ENCODE measurements at regions not wholly inside any gene's neighbourhood (a gene's known extent, or its start where the extent isn't known, plus 50 kb on each side); places are given as distances from the start of the nearest gene placed in this dataset. TPM values are rescaled to one million over a fixed set of nuclear protein-coding genes. Genes with fewer than 3 reads are reported as not detected.

DNA sequence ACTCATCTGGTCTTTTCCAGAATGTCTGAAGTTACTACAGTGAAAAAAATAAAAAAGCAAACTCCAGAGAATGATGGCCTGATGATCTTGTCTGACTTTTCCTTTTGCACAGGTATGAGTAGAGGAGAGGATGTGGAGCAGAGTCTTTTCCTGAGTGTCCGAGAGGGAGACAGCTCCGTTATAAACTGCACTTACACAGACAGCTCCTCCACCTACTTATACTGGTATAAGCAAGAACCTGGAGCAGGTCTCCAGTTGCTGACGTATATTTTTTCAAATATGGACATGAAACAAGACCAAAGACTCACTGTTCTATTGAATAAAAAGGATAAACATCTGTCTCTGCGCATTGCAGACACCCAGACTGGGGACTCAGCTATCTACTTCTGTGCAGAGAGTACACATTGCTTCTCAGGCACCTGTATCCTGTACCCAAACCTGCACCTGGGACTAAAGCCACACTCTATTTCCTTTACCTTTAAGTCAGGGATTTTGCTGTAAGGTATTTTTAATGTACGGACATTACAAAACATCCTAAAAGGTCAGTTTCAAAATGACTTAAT is 75.8 kb upstream of the OR4E1 start:
- no peaks in the 10 kb centered on the region for H3K4me1 ChIP-seq (ENCODE audit: insufficient read depth)
- DNase-seq (ENCODE audit: extremely low spot score), result no peak
- H3K36me3 ChIP-seq (ENCODE audit: insufficient read depth), result no peaks in the 10 kb centered on the region
- no peak overlapping the region for H3K4me3 ChIP-seq (ENCODE audit: low read depth, low read length)
- no peak overlapping the region for H3K27ac ChIP-seq (ENCODE audit: low read depth)
- 77% methylated on average over 5 of the region's 5 CpGs for WGBS

DNA sequence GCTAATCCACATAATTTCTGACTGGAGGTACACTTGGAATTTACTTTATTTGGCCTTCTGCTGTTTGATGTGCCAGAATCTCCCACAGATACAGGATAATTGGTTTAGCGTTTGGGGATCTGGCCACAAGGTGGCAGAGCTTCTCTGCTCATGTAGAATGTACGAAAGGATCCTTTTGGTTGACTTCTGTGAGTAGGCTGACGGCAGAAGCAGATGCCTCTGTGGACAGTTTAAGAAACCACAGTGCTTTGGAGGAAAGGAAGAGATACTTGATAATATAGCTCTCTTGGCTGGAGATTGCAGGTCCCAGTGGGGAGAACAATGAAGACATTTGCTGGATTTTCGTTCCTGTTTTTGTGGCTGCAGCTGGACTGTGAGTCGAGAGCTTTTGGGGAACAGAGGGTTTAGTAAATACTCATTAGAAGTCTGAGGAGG is 75.3 kb upstream of the OR4E1 start:
- H3K4me1 ChIP-seq (ENCODE audit: insufficient read depth), result no peaks in the 10 kb centered on the region
- no peaks in the 10 kb centered on the region for H3K36me3 ChIP-seq (ENCODE audit: insufficient read depth)
- DNase-seq (ENCODE audit: extremely low spot score), result no peak
- WGBS, result 10% methylated on average over 5 of the region's 5 CpGs
- H3K27ac ChIP-seq (ENCODE audit: low read depth), result no peak overlapping the region
- H3K4me3 ChIP-seq (ENCODE audit: low read depth, low read length), result no peak overlapping the region

DNA sequence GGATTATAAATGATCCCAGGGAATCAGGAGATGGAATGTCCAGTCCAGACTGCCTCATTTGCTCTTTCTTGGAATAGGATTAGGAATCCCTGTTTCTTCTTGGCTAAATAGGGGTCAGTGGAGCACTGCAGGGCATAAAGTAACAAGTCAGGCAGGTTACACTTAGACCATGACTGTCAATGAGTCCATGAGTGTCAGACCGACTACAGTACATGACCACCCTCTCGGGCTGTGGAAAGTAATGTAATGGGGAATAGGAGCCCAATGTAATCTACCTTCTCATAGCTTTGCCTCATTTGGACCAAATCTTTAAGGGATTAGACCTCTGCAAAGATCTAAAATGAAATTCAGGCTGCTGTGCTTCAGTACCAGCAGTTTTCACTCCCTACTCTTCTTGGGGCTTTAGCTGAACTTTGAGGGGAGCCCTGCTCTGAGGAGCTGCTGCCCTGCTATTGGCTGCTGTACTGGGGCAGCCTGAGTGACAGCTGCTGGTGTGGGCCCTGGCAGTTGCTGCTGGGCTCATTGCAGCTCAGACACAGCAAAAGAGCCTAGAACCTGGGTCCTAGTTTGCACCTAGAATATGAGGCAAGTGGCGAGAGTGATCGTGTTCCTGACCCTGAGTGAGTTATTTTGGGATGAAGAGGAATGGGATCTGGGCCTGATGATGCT is 62.2 kb upstream of the OR4E1 start:
- 70% methylated on average over 4 of the region's 4 CpGs for WGBS
- Histone ChIP-seq H3K4me3 (ENCODE audit: low read depth, low read length) (no peak overlapping the region), H3K4me1 (ENCODE audit: insufficient read depth) (no peaks in the 10 kb centered on the region), H3K27ac (ENCODE audit: low read depth) (no peak overlapping the region), H3K36me3 (ENCODE audit: insufficient read depth) (no peaks in the 10 kb centered on the region)
- DNase-seq (ENCODE audit: extremely low spot score), result no peak

DNA sequence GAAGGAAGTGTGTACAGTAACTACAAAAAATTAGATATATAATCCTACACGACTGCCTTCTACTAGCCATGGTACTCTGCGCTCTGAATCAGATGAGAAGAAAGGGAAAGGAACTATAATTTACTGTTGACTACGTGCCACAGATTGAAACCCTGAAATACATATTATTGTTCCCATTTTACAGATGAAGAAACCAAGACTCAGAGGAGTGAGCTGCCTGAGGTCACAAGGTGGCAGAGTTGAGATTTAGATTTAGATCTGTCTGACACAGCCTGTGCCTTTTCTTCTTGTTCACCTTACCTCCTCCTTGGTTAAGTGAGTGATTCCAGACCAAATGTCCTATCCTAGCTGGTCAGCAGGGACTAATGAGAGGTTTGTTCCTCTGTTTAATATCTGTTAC is 61.6 kb upstream of the OR4E1 start:
- Histone ChIP-seq H3K27ac (ENCODE audit: low read depth) (no peak overlapping the region), H3K4me1 (ENCODE audit: insufficient read depth) (no peaks in the 10 kb centered on the region), H3K36me3 (ENCODE audit: insufficient read depth) (no peaks in the 10 kb centered on the region), H3K4me3 (ENCODE audit: low read depth, low read length) (no peak overlapping the region)
- DNase-seq (ENCODE audit: extremely low spot score), result no peak
- WGBS, result 75% methylated on average over 3 of the region's 3 CpGs

DNA sequence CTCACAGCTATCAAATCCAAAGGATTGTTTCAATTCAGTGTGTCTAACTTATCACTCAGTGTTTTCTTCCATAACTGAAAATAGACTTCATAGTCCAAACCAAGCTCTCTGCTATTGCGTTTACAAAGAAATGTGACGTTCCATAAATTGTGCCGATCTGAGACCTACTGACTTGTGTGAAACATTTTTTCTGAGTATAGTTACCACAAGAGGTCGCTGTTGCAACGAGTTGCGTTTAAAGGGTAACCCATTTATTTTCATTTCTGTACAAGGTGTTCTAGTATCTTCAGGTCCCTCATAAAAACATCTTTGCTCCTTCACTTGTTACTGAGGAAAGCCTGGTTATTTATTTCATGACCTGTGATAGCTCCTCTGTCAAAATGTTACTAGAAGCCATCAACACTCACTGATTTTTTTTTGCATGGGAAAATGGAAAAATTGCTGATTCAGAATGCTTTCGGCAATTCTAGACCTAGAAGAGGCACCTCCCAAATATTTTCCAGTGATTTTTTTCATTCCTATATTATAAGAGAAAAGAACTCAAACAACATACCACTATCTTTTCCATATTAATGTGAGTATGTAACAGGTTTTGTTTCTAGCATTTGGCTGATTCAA is 60.9 kb upstream of the OR4E1 start:
- WGBS, result 21% methylated on average over 7 of the region's 7 CpGs
- DNase-seq (ENCODE audit: extremely low spot score), result no peak
- H3K4me1 ChIP-seq (ENCODE audit: insufficient read depth), result no peaks in the 10 kb centered on the region
- no peak overlapping the region for H3K27ac ChIP-seq (ENCODE audit: low read depth)
- no peaks in the 10 kb centered on the region for H3K36me3 ChIP-seq (ENCODE audit: insufficient read depth)
- H3K4me3 ChIP-seq (ENCODE audit: low read depth, low read length), result no peak overlapping the region

DNA sequence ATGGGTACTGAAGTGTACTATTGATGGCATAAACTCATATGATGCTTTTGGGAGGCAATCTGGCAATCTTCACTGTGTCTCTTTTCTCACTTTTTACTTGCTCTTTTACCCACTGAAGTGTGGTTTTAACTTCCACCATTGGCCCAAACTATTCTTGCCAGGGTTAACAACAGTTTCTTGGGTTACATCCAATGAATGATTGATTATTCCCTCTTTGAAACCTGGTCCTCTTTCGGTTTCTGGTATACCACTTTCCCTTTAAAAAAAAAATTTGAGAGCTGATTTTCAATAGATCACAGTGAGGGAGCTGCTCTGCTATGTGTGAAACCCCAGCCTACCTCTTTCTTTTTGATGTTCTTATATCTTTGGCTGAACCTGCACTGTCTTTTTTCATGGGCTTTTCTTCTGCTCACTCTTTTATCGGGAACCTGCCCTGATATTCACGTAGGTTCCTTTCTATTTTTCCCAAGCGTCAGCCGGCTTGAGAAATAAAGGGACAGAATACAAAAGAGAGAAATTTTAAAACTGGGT is 56.1 kb upstream of the OR4E1 start:
- Histone ChIP-seq H3K27ac (ENCODE audit: low read depth) (no peak overlapping the region), H3K4me1 (ENCODE audit: insufficient read depth) (no peaks in the 10 kb centered on the region), H3K4me3 (ENCODE audit: low read depth, low read length) (no peak overlapping the region), H3K36me3 (ENCODE audit: insufficient read depth) (no peaks in the 10 kb centered on the region)
- WGBS, result 56% methylated on average over 5 of the region's 5 CpGs
- DNase-seq (ENCODE audit: extremely low spot score), result no peak

DNA sequence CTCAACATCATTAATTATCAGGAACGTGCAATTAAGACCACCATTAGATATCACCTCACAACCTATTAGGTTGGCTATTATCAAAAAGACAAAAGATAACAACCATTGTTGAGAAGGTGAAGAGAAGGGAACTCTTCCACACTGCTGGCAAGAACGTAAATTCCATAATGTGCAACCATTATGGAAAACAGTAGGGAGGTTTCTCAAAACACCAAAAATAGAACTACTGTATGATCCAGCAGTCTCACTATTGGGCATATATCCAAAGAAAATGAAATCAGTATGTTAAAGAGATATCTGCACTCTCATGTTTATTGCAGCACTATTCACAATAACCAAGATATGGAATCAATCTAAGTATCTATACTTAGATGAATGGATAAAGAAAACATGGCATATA is 51.6 kb upstream of the OR4E1 start:
- WGBS, result 49% methylated on average over 2 of the region's 2 CpGs
- Histone ChIP-seq H3K27ac (ENCODE audit: low read depth) (no peak overlapping the region), H3K4me1 (ENCODE audit: insufficient read depth) (no peaks in the 10 kb centered on the region), H3K36me3 (ENCODE audit: insufficient read depth) (no peaks in the 10 kb centered on the region), H3K4me3 (ENCODE audit: low read depth, low read length) (no peak overlapping the region)
- DNase-seq (ENCODE audit: extremely low spot score), result no peak

DNA sequence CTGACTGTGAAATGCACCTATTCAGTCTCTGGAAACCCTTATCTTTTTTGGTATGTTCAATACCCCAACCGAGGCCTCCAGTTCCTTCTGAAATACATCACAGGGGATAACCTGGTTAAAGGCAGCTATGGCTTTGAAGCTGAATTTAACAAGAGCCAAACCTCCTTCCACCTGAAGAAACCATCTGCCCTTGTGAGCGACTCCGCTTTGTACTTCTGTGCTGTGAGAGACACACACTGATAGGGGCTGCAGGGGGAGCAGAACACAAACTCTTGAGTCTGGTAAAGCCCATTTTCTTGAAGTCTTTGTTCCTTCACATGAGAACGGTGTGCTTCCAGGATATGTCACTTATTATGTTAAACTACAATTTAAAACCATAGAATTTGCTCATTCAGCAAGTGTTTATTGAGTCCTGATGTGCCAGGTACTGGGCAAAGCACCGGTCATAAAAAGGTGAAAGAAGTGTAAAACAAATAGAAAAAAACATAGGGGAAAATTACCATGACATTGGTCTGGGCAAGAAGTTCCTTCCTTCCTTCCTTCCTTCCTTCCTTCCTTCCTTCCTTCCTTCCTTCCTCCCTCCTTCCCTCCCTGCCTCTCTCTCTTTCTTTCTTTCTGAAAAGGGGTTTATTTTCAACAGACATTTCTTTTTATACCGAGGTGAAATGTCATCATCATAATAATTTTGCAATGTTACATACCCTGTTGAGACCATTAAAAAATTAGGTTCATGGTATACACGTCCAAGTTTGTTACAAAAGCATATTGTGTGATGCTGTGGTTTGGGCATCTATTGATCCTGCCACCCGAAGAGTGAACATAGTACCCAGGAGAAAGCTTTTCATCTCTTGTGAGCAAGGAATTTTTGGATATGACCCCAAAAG is 50.7 kb upstream of the OR4E1 start:
- Histone ChIP-seq H3K27ac (ENCODE audit: low read depth) (no peak overlapping the region), H3K4me3 (ENCODE audit: low read depth, low read length) (no peak overlapping the region), H3K36me3 (ENCODE audit: insufficient read depth) (no peaks in the 10 kb centered on the region), H3K4me1 (ENCODE audit: insufficient read depth) (no peaks in the 10 kb centered on the region)
- 78% methylated on average over 8 of the region's 8 CpGs for WGBS
- DNase-seq (ENCODE audit: extremely low spot score), result no peak

DNA sequence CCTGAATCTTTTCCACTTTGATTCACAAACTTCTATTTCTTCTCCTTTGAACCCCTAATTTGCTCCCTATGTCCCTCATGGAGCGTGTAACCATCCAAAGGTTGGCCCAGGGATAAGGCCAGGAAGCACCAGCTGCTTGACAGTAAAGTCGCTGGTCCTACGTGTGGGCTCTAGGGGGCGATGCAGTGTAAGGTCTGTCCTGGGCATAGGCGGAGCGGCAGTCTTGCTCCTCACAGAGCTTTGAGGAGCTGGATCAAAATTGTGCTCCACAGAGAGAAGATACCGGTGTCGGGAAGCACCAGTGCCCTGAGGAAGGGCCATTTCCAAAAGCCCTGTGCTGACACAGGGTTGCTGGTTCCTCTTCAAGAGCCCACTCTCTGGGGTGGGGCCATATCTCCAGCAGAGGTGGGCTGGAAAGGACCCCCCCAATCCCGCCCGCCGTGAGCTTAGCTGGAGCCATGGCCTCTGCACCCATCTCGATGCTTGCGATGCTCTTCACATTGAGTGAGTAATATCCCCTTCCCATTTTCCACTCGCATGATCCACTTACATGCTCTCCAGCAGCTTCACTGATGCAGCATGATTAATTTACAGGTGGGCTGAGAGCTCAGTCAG is 49.9 kb upstream of the OR4E1 start:
- DNase-seq (ENCODE audit: extremely low spot score), result no peak
- Histone ChIP-seq H3K4me3 (ENCODE audit: low read depth, low read length) (no peak overlapping the region), H3K36me3 (ENCODE audit: insufficient read depth) (no peaks in the 10 kb centered on the region), H3K4me1 (ENCODE audit: insufficient read depth) (no peaks in the 10 kb centered on the region), H3K27ac (ENCODE audit: low read depth) (no peak overlapping the region)
- 52% methylated on average over 14 of the region's 14 CpGs for WGBS

Small RNAs in the stretch of these regions (small RNA-seq; reads per million reads assigned to genes)
- not detected for gene AC245505.1
- gene TRAJ30, result not detected
- gene TRAJ31, result not detected
- not detected for gene TRAJ32
- not detected for gene TRAJ33
- not detected for gene TRAJ34
- gene TRAJ35, result not detected
- gene TRAJ36, result not detected
- gene TRAJ37, result not detected
- not detected for gene TRAJ38
- gene TRAJ39, result not detected
- gene TRAJ40, result not detected
- not detected for gene TRAJ41
- not detected for gene TRAJ42
- gene TRAJ43, result not detected
- gene TRAJ44, result not detected
- gene TRAJ45, result not detected
- gene TRAJ46, result not detected
- gene TRAJ47, result not detected
- gene TRAJ48, result not detected
- not detected for gene TRAJ49
- not detected for gene TRAJ50
- gene TRAJ51, result not detected
- not detected for gene TRAJ52
- gene TRAJ53, result not detected
- gene TRAJ54, result not detected
- not detected for gene TRAJ55
- not detected for gene TRAJ56
- gene TRAJ57, result not detected
- gene TRAJ58, result not detected
- not detected for gene TRAJ59
- gene TRAJ60, result not detected
- gene TRAJ61, result not detected
- not detected for gene TRAV15
- not detected for gene TRDD1
- not detected for gene TRDD2
- gene TRDD3, result not detected
- not detected for gene TRDJ1
- gene TRDJ2, result not detected
- gene TRDJ3, result not detected
- gene TRDJ4, result not detected
- not detected for gene TRDV1

All from urinary bladder (tissue), 4 donors.